OCI-LY3 (cell line): ENCODE measurements at regions not wholly inside any gene's neighbourhood (a gene's known extent, or its start where the extent isn't known, plus 50 kb on each side); places are given as distances from the start of the nearest gene placed in this dataset.

ENCODE experiments used
- H2AFZ ChIP-seq: fragments of 200-600, 300-600 bp; shearing (Covaris generic); 2 replicates; pipeline ENCODE4 v1.6.0; 2014; ENCODE audit warnings: antibody characterized with exemption, low read depth, low read length
- H3K27ac ChIP-seq: fragments of 200-600, 300-600 bp; sonication (generic); 2 replicates; pipeline ENCODE4 v1.5.1; 2014; ENCODE audit warnings: mild to moderate bottlenecking, low read length, moderate library complexity, mixed read lengths
- H3K27me3 ChIP-seq: fragments of 200-600, 300-600 bp; sonication (generic); 2 replicates; pipeline ENCODE4 v1.6.1; 2014; ENCODE audit warnings: low read depth, low read length, mixed read lengths
- H3K36me3 ChIP-seq: fragments of 200-600, 300-600 bp; sonication (generic); replicated peaks from 2 replicates; pipeline ENCODE3; 2014; ENCODE audit warnings: low read depth, low read length, mixed read lengths
- H3K4me1 ChIP-seq: fragments of 300-600, 200-600 bp; sonication (generic); 2 replicates; pipeline ENCODE4 v1.6.1; 2014; ENCODE audit warnings: low read length, mixed read lengths
- H3K4me2 ChIP-seq: fragments of 200-600, 300-600 bp; sonication (generic); 2 replicates; pipeline ENCODE4 v1.6.1; 2014; ENCODE audit warnings: low read length, mixed read lengths
- H3K4me3 ChIP-seq: fragments of 300-600, 200-600 bp; sonication (generic); 2 replicates; pipeline ENCODE4 v1.5.1; 2014; ENCODE audit warnings: antibody characterized with exemption, mild to moderate bottlenecking, low read length, moderate library complexity
- H3K79me2 ChIP-seq: fragments of 300-600, 200-600 bp; shearing (Covaris generic); 2 replicates; pipeline ENCODE4 v1.6.1; 2014; ENCODE audit warnings: mild to moderate bottlenecking, low read length, mixed read lengths
- H3K9ac ChIP-seq: fragments of 300-600, 200-600 bp; shearing (Covaris generic); 2 replicates; pipeline ENCODE4 v1.6.0; 2014; ENCODE audit warnings: mild to moderate bottlenecking, low read length, moderate library complexity
- H3K9me3 ChIP-seq: fragments of 200-600, 300-600 bp; shearing (Covaris generic); 2 replicates; pipeline ENCODE4 v1.6.1; 2014; ENCODE audit warnings: low read length, mixed read lengths; ENCODE audit not compliant: insufficient read depth
- H4K20me1 ChIP-seq: fragments of 200-600, 300-600 bp; sonication (generic); 2 replicates; pipeline ENCODE4 v1.6.1; 2016; ENCODE audit warnings: low read length, mixed read lengths; ENCODE audit not compliant: insufficient read depth
- CTCF ChIP-seq: fragments of 200-600, 300-600 bp; sonication (generic); IDR thresholded peaks from 2 replicates; pipeline ENCODE4 v1.5.1; 2014; ENCODE audit warnings: antibody characterized with exemption, low read length, low read depth
- EZH2phosphoT487 ChIP-seq: fragments of 200-600 bp; shearing (Covaris generic); IDR thresholded peaks from 2 replicates; pipeline ENCODE4 v1.6.1; 2018; ENCODE audit warnings: antibody characterized with exemption, mixed run types, low read depth

GRCh38 chr11:110034806-110035205, 58.4 kb upstream of the ZC3H12C start:
- Histone ChIP-seq H3K79me2 (no peaks in the 10 kb centered on the region), H2AFZ (no peak overlapping the region), H3K27ac (no peak overlapping the region), H4K20me1 (no peaks in the 10 kb centered on the region), H3K9me3 (no peaks in the 10 kb centered on the region), H3K4me1 (no peaks in the 10 kb centered on the region), H3K27me3 (0 out of 2 replicates have a peak, but pooled peaks cover 4% of the 10 kb centered on the region), H3K4me2 (no peak overlapping the region), H3K36me3 (peaks cover 1% of the 10 kb centered on the region), H3K9ac (no peak overlapping the region), H3K4me3 (no peak overlapping the region)
- no peak for TF ChIP-seq EZH2phosphoT487
- no peak for TF ChIP-seq CTCF

GRCh38 chr11:110035357-110035756, 57.8 kb upstream of the ZC3H12C start:
- Histone ChIP-seq H2AFZ (no peak overlapping the region), H3K4me1 (no peaks in the 10 kb centered on the region), H3K27me3 (0 out of 2 replicates have a peak, but pooled peaks cover 4% of the 10 kb centered on the region), H4K20me1 (no peaks in the 10 kb centered on the region), H3K27ac (no peak overlapping the region), H3K9ac (no peak overlapping the region), H3K4me2 (no peak overlapping the region), H3K4me3 (no peak overlapping the region), H3K9me3 (no peaks in the 10 kb centered on the region; the same call in 1 of the 2 replicates), H3K36me3 (no peaks in the 10 kb centered on the region), H3K79me2 (no peaks in the 10 kb centered on the region)
- TF ChIP-seq EZH2phosphoT487, result no peak
- no peak for TF ChIP-seq CTCF

- Histone ChIP-seq H3K27ac (no peak overlapping the region), H4K20me1 (no peaks in the 10 kb centered on the region), H3K9ac (no peak overlapping the region), H2AFZ (no peak overlapping the region), H3K4me1 (no peaks in the 10 kb centered on the region), H3K9me3 (no peaks in the 10 kb centered on the region; the same call in 1 of the 2 replicates), H3K27me3 (0 out of 2 replicates have a peak, but pooled peaks cover 4% of the 10 kb centered on the region), H3K4me3 (no peak overlapping the region), H3K79me2 (no peaks in the 10 kb centered on the region), H3K36me3 (no peaks in the 10 kb centered on the region), H3K4me2 (no peak overlapping the region)
- no peak for TF ChIP-seq CTCF
- no peak for TF ChIP-seq EZH2phosphoT487
Measured at GRCh38 chr11:110038201-110038600, 55.0 kb upstream of the ZC3H12C start.
